ENCODE measurements at regions not wholly inside any gene's neighbourhood (a gene's known extent, or its start where the extent isn't known, plus 50 kb on each side); places are given as distances from the start of the nearest gene placed in this dataset.

DNA sequence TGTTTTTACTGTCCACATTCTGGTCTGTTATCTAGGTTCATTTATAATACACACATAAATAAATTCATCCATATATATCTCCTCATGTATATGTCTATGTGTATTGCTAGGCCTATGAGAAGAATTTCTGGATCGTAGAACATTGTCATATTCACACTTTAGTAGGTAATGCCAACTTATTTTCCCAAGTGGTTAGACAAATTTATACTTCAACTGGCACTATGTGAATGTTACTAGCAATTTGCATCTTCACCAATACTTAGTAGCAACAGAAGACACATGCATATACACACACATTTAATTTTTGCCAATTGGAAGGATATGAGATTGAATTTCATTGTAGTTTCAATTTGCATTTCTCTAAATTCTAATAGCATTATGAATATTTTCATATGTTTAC is 365.1 kb downstream of the FSCB start:
- DNase-seq = no peak

DNA sequence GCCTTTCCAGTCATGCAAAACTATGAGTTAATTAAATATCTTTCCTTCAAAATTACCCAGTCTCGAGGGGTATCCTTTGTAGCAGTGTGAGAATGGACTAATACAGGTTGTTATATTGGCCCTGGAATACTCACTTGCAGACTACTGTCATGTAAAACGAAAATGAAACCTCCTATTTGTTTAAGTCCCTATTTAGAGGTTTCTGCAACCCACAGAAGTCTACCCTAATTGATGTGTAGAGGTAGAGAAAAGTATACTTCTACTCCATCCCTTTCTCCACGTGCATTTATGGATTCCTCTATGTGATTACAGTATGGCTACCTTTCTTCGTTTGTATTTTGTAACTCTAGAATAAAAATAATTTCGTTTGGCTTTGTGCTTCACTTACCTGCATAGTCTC is 371.1 kb downstream of the FSCB start:
- DNase-seq = no peak

DNA sequence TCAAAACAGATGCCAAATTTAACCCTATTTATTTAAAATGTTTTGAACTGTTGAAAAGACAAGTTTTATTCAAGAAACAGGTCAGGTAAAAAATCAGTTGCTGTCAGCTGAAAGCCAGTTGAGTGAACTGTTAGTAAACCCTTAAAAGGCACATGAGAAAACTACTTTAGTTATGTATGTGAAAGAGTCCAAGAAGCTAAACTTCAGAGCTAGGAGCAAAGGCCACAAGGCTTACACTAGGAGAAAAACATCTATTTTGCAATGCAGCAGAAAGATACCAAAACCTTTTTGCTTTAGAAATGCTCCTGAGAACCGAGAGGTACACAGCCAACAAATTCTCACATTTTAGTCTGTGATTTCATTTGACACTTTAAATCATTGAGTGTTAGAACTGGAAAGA is 375.2 kb downstream of the FSCB start:
- no peak for DNase-seq

DNA sequence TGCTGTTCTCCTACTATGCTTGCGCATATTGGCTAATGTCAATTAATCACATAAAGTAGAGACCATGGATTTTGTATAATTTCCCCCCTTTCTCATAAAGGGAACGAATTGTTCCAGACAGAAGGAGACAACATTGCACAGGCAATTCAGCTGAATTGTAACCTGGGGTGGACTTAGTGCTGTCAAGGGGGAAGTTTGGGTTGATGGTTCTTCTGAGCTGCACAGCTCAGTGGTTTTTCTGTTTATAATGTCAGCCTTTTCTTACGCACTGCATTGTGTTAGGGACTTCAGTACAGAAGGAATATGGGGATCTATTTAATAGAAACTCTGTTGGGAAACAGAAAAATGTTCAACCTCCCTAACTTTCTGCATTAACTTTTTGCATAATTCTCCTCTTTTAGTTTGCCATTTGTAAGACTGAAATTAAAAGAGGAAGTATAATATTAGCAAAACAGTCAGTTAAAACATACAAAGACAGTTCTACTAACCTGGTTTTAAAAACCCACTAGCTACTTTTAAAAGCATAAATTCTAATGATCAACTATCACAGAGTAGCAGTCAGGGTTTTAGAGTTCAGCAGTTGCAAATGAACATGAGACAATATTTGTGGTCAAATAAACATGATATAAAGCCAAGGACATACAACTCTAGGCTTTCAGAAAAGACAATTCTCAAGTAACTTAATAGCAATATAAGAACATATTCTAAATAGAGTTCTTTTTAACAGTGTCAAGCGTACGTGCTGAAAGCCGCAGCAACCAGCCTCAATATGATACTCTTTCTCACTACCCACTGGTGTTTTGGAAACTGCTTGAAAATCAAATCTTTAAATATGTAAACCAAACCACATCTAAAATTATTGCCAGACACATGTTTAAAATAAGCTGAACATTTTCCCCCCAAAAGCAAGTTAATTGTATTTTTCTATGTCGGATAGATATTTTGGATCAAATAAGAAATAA is 393.0 kb downstream of the FSCB start:
- no peak for DNase-seq

DNA sequence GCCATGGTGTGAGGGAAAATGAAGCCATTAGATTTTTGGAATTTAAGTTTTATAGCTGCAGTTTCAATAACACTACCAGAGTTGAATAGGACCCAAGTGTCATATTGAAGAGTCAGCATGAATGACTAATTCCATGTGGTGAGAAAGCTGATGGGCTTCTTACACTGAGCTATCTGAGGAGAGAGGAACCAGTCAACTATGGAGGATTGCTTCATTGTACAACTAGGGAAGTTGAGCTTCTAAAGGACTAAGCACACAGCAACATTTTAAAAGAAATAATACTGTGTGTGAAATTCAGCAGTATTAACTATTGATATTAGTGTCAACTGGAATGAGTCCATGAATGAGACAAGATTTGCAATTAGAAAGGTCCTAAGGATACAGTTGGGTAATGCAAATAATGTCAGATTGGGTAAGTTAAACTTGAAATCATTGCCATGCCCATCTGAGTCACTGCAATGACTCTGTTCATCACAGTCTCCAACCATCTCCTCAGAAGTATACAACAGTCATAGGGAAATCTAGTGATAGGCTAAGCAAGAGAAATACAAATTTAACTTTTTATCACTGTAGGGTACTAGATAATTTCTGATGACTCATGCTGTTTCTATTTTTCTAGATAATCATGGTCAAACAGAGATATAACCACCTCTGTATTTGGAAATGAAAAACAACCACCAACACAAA is 394.2 kb downstream of the FSCB start:
- DNase-seq = no peak

DNA sequence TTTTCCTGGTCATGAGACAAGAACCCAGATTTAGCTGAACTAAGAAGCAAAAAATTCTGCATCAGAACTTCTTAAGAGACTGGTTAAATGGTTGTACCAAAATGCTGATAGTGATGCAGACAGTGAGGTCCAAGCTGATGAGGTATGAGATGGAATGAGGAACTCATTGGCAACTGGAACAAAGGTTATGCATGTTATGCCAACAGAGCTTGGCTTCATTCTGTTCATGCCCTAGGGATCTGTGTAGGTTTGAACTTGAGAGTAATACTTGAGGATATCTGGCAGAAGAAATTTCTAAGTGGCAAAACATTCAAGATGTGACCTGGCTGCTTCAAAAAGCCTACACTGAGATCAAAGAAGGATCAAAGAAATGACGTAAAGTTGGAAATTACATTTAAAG is 398.0 kb downstream of the FSCB start:
- DNase-seq = no peak

DNA sequence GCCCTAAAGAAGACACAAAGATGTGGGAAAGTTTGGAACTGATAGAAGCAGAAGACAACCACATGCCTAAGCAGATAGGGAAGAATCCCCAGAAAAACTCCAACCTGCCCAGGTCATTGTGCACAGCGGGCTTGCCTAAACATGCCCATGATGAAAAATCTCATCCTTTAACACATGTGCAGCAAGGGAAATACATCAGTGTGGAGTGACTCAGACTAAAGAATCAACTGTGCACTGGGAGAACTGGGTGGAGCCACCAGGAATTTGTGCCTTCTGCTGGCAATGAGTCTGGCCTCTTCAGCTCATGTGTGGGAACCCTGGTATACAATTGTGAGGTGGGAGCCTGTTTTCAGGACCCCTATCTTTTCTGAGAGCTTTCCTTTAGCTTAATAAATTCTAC is 398.5 kb downstream of the FSCB start:
- DNase-seq = no peak

DNA sequence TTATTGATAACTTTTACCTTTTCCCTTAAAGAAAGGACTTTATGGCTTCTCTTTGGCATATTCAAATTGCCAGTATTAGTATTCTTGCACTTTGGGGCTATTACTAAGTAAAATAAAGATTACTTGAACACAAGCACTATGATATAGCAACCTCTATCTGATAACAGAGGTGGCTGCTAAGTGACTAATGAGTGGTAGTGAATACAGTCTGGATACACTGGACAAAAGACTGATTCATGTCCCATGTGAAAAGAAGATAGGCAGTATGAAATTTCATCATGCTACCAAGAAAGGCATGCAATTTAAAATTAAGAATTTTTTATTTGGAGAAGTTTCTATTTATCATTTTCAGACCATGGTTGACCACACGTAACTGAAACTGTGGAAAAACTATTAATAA is 399.9 kb downstream of the FSCB start:
- DNase-seq = no peak

DNA sequence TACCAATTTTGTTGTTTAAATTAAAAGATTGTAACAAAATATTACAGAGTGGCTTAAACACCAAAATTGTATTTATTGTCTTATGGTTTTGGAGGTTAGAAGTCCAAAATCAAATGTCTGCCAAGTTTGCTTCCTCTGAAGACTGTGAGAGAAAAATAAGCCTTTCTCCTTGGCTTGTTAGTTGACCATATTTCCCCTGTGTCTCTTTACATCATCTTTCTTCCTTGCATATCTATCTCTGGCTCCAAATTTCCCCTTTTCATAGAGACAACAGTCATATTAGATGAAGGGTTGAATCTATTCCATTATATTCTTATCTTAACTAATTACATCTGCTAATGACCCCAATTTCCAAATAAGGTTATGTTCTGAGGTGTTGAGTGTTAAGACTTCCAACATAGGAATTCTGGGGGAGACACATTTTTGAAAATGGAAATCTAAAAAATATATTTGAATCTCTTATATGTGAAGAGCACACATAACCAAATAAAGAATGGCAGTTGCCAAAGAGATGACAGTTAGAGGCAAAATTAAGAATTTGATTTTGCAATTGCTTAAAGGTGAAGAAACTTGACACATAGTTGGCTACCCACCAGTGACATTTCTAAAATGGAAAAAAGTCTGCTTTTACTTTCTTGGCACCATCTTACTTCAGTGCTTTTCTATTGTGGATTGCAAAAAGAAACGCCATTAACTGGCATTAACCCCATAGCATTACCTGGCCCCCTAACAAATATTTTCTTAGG is 407.2 kb downstream of the FSCB start:
- DNase-seq = no peak

DNA sequence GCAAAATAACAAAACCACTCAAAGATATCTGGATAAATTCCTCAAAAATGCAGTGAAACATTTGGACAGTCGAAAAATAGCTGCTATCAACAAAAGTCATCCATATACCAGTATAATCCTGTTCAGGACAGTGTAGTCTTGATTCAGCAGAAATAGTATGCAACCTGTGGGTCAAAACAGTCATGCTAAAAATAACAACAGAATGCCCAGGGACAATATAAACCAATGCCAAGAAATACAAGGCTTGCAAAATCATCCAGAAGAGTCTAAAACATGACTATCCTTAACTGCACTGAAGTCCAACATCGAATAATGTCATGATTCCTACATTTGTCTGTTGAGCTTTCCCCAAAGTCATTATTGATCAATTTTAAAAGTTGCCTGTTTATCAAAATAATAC is 425.9 kb downstream of the FSCB start:
- no peak for DNase-seq

DNA sequence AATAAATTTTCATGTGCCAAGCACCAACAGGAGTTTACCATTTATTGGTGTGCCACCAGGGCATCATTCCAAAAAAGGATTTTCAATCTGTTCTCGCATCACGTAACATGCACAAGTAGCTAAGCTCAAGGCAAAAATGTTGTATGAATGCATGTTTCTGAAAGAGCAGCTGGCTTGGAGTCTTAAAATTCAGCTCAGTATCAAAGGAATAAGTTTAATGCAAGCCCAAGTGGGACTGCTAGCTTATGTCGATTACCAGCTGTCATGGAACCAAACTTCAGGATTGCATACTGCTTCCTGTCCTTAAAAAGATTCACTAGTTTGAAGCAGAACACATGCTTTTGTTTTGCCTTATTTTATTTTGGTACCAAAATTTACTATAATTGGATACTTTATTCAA is 437.0 kb downstream of the FSCB start:
- DNase-seq = no peak

DNA sequence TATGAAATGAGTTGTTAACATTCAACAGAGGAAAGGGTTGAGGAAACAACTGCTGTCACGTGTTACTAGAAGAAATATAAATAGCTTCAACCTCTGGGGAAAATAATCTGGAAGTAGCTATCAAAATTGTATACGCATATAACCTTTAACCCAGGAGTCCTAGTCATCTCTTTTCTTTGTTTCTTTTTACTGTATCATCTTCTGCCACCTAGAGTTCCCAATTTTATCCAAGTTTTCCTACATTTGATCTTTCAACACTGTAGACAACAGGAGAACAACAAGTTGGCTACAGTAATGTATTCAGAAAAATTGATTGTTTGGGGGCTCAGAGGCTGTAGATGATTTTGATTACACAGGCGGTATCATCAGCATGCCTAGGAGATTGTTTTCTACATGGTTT is 453.7 kb downstream of the FSCB start:
- DNase-seq = no peak

DNA sequence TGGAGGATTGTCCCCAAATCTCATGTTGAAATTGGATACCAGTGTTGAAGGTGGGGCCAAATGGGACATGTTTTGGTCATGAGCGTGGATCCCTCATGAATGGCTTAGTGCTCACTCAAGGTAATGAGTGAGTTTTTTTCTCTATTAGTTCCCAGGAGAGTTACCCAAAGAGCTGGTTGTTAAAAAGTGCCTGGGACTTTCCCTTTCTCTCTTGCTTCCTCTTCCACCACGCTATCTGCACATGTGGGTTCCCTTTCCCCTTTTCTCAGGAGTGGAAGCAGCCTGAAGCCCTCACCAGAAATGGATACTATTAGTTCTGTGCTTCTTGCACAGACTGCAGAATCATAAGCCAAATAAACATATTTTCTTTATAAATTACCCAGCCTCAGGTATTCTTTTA is 465.4 kb downstream of the FSCB start:
- no peak for DNase-seq

DNA sequence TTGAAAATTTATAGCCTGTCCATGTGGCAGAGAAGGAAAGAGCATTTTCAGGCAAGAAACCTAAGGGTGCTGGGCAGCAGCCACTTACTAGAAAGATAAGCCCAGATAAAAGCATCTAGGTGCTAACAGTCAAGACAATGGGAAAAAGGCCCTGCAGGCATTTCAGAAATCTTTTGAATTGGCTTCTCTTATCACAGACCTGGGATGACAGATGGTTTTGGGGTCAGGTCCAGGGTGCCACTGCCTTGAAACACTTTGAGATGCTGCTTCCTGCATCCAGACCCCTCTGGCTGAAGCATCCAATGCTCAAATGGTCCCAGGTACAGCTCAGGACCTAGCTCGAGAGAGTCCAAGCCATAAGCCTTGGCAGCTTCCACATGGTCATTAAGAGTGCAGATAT is 466.5 kb downstream of the FSCB start:
- DNase-seq = no peak

DNA sequence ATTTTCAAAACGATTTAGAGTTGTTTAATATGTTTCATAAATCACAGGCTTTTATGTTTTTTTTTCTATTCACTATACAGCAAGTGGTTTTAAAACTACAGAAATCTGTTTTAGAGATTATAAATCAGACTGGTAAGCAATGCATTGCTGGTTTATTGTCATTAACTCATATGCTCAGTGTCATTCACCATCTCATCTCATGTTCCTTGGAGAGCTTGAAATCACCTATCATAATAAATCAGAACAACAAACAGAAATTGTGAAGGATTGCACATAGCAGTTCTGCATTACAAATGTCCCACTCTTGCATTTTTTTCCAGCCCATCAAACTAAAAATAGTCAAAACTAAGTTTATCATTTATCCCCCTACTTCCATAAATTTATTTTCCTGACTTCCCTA is 470.8 kb downstream of the FSCB start:
- DNase-seq = no peak

DNA sequence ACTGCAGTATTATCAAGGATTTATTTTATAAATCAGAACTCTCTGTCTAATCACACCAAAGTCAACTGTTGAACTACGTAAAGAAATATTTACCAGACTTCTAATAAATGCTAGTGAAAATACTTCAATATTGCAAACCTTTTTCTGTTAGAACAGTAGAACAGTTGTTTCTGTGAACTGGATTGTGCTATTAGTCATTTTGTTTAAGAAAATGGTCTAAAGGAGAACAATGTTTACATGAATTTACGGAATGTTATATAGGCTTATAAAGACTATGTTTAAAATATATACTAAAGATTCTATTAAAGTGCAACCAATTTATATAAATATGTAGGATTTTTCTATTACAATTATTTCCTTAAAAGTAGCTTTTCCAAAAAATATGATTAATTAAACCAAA is 471.4 kb downstream of the FSCB start:
- no peak for DNase-seq

DNA sequence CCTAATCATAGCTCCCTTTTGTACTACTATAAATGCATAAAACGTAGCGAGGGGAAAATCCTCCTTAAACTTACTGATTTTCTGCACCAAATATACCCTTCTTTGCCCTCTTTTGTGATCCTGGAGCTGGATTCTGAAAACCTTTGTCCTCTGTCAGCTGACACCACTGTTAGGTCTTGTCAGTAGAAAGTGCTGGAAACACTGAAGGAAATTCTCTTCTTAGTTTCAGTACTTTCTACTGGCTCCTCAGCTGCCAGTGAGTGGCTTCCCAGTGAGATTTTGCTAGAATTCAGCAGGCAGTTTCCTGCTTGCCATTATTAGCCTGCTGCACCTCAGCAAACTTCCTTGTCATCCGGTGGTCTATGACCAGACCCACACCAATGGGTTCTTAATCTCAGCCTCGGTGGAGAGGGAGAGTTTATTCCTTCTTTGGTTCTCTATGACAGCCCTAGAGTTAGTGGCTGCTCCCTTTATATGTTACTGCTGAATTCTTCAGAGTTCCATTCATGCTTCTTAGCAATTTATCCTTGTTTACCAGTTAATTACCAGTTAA is 476.2 kb downstream of the FSCB start:
- no peak for DNase-seq

DNA sequence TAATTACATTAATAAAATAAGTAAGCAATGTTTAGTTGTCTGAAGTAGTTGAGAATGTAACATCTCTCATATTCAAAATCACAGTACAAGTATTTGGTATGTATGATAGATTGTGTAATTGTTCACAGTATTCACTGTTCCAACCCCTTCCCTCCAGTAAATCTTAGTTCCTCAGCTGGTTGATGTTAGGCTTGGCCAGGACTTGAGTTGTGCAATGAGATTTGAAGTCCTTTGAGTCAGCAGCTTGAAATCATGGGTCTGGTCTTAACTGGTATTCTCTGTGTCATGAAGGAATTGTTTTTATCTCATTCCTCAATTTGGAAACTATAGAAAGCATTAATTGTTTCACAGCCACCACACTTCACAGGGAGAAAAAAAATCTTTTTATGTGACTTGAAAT is 477.1 kb downstream of the FSCB start:
- no peak for DNase-seq

DNA sequence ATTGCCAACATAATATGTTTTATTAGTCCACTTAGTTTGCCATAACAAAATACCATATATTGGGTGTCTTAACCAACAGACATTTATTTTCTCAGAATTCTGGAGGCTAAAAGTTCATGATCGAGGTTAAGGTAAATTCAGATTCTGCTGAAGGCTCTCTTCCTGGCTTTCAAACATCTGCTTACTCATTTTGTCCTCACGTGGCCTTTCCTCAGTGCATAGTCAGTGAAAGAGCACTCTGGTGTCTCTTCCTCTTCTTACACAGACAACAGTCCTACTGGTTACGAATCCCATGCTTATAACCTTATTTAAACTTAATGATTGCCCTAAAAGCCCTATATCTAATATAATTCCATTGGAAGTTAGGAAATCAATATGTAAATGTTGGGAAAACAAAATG is 479.7 kb downstream of the FSCB start:
- DNase-seq = no peak

DNA sequence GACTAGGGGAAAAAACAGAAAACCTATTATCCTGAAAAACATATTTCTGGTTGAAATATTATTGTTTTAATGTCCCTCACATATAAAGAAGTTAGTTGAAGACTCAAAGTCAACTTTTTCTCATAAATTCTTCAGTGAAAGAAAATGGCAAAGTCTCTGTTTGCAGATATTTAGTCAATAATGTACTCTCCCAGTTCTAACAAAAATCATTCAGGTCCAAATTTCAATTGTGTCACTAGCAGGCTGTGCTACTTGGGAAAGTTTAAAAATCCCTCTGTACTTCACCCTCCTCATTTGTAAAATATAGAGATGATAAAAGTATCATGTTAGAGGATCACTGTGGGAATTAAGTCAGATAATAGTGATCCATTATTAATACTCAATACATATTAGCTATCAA is 496.5 kb downstream of the FSCB start:
- DNase-seq = no peak

DNA sequence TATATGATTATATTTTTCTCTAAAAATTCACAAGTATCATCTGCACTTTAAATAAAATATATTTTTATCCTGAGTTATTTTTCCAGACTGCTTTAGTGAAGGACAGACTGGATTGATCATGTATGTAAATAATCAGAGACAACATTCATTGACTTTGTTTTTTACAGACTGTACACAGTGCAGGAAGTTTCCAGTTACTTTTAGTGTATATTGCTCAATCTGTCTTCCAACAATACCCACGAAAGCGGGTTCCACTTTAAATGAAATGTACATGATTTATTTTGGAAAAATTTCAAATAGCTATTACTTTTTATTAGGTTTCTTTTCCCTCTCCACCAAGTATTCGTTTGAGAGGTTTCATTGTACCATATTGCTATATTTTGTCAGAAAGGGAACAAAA is 497.0 kb downstream of the FSCB start:
- DNase-seq = no peak

DNA sequence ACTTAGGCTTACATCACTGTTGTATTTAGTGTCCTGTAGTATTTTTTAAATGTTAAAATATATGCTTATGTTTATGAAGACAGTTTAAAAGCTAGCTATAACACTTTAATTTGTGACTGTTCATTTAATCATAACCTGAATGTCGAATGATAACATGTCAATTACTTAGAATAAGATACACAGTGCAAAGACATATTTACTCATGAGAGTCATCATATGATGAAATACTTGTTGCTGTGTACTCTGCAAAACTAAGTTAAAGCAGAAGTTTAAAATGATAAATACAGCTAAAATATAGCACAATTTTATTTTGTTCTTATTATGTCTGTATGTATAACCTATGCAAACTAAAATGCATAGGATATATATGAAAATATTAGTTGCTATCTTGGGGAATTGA is 497.4 kb downstream of the FSCB start:
- no peak for DNase-seq

DNA sequence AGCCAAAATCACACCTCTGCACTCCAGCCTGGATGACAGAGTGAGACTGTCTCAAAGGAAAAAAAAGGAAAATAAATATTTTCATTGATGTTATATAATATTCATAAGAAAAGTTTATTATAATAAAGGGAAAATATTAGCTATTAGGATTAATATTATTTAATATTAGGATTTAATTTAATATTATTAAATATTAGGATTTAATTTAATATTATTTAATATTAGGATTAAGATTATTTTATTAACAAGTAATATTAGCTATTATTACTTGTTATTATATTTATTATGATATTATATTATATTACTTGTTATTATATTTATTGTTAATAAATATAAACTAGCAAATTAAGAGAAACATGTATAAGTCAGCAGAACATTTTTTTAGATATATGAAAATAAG is 518.1 kb downstream of the FSCB start:
- no peak for DNase-seq

DNA sequence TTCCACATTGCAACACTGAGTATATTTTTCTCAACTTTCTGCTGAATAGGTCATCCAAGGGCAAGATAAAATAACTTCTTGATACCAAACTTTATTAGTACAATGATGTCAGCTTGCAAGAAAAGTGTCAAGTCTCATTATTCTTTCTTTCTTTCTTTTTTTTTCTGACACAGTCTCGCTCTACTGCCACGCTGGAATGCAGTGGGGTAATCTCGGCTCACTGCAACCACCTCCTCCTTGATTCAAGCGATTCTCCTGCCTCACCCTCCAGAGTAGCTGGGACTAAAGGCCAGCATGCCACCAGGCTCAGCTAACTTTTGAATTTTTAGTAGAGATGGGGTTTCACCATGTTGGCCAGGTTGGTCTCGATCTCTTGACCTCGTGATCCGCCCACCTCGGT is 523.4 kb downstream of the FSCB start:
- no peak for DNase-seq
